ENCODE measurements at regions not wholly inside any gene's neighbourhood (a gene's known extent, or its start where the extent isn't known, plus 50 kb on each side); places are given as distances from the start of the nearest gene placed in this dataset.

DNA sequence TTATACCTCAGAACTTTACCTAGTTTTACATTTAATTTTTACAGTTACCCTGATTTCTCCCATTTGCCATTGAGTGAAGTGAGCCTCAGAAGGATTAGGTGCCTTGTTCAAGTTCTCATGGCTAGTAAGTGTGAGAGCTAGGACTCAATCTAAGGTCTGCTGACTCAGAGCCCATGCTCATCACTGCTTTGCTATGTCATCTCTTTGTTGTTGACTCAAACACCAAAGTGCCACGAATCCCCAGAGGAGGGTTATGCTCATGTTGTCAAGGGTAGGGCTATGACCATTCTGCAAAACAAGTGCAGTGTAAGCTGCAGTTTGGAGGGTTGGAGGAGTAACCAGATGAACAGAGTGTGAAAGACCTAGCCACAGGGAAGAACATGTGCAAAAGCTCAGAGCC is 185.4 kb upstream of the SKOR2 start:
- Histone ChIP-seq H3K4me1 (ENCODE audit: control insufficient read depth, insufficient read depth, low read length) (no peaks in the 10 kb centered on the region), H3K23ac (ENCODE audit: low read depth, low read length) (no peak overlapping the region), H3K56ac (ENCODE audit: extremely low read depth, insufficient read depth, low read length) (no peak overlapping the region), H3K4me3 (ENCODE audit: insufficient read depth, low read depth, low read length) (no peak overlapping the region), H2AK5ac (ENCODE audit: low read depth, low read length) (no peak overlapping the region), H2BK5ac (ENCODE audit: low read depth, low read length, poor library complexity, severe bottlenecking) (no peak overlapping the region), H3K36me3 (ENCODE audit: control insufficient read depth, insufficient read depth, low read length) (no peaks in the 10 kb centered on the region), H3K27ac (ENCODE audit: insufficient read depth, low read length) (no peak overlapping the region), H3K27me3 (ENCODE audit: control insufficient read depth, insufficient read depth, low read length) (no peaks in the 10 kb centered on the region), H2BK20ac (ENCODE audit: low read depth, low read length) (no peak overlapping the region), H2BK120ac (ENCODE audit: low read depth, low read length) (no peak overlapping the region), H4K20me1 (ENCODE audit: insufficient read depth, low read length) (no peaks in the 10 kb centered on the region), H3K14ac (replicated peaks; ENCODE audit: low read depth, low read length) (no peak overlapping the region), H3K4ac (ENCODE audit: low read depth, low read length) (no peak overlapping the region), H4K91ac (ENCODE audit: insufficient read depth, low read depth, low read length) (no peak overlapping the region), H4K8ac (ENCODE audit: low read depth in 2 of 2, low read length in 2 of 2) (no peak overlapping the region), H3K9ac (ENCODE audit: low read depth, low read length) (no peak overlapping the region), H2AK9ac (replicated peaks; ENCODE audit: low read depth, low read length, poor library complexity) (no peak overlapping the region), H2AFZ (replicated peaks; ENCODE audit: low read length, poor library complexity) (no peak overlapping the region), H3K79me1 (ENCODE audit: low read depth in 1 of 2, low read length in 2 of 2) (no peaks in the 10 kb centered on the region), H3K9me1 (ENCODE audit: insufficient read depth, low read length) (no peaks in the 10 kb centered on the region), H3K9me3 (ENCODE audit: control insufficient read depth, insufficient read depth, low read length) (peaks cover 2% of the 10 kb centered on the region; the same call in 1 of the 2 replicates), H4K5ac (ENCODE audit: low read depth, low read length) (no peak overlapping the region), H3K4me2 (ENCODE audit: low read depth, low read length) (no peak overlapping the region), H2BK15ac (ENCODE audit: low read depth, low read length) (no peak overlapping the region), H3K18ac (ENCODE audit: low read depth, low read length) (no peak overlapping the region)
- in situ Hi-C loops (cut with MboI; ENCODE audit: low sequenced_read_pairs) = no loop called here
- no peak for ATAC-seq (ENCODE audit: low read depth)
- dilution Hi-C loops (cut with HindIII; ENCODE audit: low sequenced_read_pairs, unreplicated experiment) = no loop called here
- TF ChIP-seq, protein P1, sequence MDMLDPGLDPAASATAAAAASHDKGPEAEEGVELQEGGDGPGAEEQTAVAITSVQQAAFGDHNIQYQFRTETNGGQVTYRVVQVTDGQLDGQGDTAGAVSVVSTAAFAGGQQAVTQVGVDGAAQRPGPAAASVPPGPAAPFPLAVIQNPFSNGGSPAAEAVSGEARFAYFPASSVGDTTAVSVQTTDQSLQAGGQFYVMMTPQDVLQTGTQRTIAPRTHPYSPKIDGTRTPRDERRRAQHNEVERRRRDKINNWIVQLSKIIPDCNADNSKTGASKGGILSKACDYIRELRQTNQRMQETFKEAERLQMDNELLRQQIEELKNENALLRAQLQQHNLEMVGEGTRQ (IDR thresholded peaks at IDR 0.05; ENCODE audit: low read depth, low read length) = no peak
- TF ChIP-seq MXI1 (IDR thresholded peaks at IDR 0.05; ENCODE audit: borderline replicate concordance, low read depth, low read length) (no peak), SMC3 (IDR thresholded peaks at IDR 0.05; ENCODE audit: low read depth, low read length) (no peak), RFX5 (IDR thresholded peaks at IDR 0.05; ENCODE audit: low read depth, low read length) (no peak), NFE2L2 (IDR thresholded peaks at IDR 0.05; ENCODE audit: low read depth, low read length) (no peak), RAD21 (IDR thresholded peaks at IDR 0.05; ENCODE audit: low read length) (no peak), CHD1 (IDR thresholded peaks at IDR 0.05; ENCODE audit: low read depth, low read length) (no peak), RCOR1 (IDR thresholded peaks at IDR 0.05; ENCODE audit: insufficient replicate concordance, low read length) (no peak), FOS (IDR thresholded peaks at IDR 0.05; ENCODE audit: low read depth, low read length) (no peak), BHLHE40 (IDR thresholded peaks at IDR 0.05; ENCODE audit: low read depth, low read length) (no peak), MAZ (IDR thresholded peaks at IDR 0.05; ENCODE audit: borderline replicate concordance, low read depth, low read length) (no peak), CEBPB (IDR thresholded peaks at IDR 0.05; ENCODE audit: low read depth, low read length) (no peak), MAFK (IDR thresholded peaks at IDR 0.05; ENCODE audit: low read depth, low read length) (no peak), POLR2A (IDR thresholded peaks at IDR 0.05; ENCODE audit: low read depth, low read length) (no peak)
- TF ChIP-seq, protein P2, sequence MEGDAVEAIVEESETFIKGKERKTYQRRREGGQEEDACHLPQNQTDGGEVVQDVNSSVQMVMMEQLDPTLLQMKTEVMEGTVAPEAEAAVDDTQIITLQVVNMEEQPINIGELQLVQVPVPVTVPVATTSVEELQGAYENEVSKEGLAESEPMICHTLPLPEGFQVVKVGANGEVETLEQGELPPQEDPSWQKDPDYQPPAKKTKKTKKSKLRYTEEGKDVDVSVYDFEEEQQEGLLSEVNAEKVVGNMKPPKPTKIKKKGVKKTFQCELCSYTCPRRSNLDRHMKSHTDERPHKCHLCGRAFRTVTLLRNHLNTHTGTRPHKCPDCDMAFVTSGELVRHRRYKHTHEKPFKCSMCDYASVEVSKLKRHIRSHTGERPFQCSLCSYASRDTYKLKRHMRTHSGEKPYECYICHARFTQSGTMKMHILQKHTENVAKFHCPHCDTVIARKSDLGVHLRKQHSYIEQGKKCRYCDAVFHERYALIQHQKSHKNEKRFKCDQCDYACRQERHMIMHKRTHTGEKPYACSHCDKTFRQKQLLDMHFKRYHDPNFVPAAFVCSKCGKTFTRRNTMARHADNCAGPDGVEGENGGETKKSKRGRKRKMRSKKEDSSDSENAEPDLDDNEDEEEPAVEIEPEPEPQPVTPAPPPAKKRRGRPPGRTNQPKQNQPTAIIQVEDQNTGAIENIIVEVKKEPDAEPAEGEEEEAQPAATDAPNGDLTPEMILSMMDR (conservative IDR thresholded peaks at IDR 0.05; ENCODE audit: low read depth, low read length) = no peak
- TF ChIP-seq, protein P3, sequence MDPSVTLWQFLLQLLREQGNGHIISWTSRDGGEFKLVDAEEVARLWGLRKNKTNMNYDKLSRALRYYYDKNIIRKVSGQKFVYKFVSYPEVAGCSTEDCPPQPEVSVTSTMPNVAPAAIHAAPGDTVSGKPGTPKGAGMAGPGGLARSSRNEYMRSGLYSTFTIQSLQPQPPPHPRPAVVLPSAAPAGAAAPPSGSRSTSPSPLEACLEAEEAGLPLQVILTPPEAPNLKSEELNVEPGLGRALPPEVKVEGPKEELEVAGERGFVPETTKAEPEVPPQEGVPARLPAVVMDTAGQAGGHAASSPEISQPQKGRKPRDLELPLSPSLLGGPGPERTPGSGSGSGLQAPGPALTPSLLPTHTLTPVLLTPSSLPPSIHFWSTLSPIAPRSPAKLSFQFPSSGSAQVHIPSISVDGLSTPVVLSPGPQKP (IDR thresholded peaks at IDR 0.05; ENCODE audit: borderline replicate concordance, low read depth, low read length) = no peak
- no peak for DNase-seq
- BruUV-seq (replicated peaks) = no TSS peak
- POLR2A ChIA-PET (ENCODE audit: unreplicated experiment) = no interaction called here
- no CpG with 5 or more reads among the region's 1 CpG for WGBS, 2 experiments (ENCODE audit: extremely low coverage in 2 of 2, insufficient read length in 1 of 2)
- intact Hi-C loops (cut with micrococcal nuclease) = no loop called here
- CTCF ChIA-PET = no interaction called here
